ENCODE measurements at regions not wholly inside any gene's neighbourhood (a gene's known extent, or its start where the extent isn't known, plus 50 kb on each side); places are given as distances from the start of the nearest gene placed in this dataset.

DNA sequence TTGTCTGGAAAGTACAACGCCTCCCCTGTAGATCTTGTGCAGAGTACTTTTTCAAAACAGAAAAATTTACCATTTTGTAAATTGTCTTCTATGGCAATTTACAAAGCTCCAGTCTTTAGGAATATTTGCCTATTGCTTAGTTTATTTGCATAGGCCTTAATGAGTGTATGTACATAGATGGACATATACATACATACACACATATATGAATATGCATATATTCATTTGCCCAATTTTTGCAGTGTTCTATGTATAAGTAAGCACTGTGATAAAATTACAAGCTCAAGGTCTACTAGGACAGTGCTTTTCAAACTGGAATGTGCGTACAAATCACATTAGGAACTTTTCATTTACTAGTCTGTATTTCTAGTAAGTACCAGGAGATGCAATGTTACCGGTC, 301.3 kb upstream of the SMARCA2 start:
- TF ChIP-seq, protein P1, sequence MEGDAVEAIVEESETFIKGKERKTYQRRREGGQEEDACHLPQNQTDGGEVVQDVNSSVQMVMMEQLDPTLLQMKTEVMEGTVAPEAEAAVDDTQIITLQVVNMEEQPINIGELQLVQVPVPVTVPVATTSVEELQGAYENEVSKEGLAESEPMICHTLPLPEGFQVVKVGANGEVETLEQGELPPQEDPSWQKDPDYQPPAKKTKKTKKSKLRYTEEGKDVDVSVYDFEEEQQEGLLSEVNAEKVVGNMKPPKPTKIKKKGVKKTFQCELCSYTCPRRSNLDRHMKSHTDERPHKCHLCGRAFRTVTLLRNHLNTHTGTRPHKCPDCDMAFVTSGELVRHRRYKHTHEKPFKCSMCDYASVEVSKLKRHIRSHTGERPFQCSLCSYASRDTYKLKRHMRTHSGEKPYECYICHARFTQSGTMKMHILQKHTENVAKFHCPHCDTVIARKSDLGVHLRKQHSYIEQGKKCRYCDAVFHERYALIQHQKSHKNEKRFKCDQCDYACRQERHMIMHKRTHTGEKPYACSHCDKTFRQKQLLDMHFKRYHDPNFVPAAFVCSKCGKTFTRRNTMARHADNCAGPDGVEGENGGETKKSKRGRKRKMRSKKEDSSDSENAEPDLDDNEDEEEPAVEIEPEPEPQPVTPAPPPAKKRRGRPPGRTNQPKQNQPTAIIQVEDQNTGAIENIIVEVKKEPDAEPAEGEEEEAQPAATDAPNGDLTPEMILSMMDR (optimal IDR thresholded peaks at IDR 0.05 in 1 of 3, IDR thresholded peaks at IDR 0.05 in 1 of 3, conservative IDR thresholded peaks at IDR 0.05 in 1 of 3; ENCODE audit: extremely low read depth in 1 of 3, insufficient read depth in 2 of 3, low read length in 3 of 3) = no peak
- TF ChIP-seq EZH2 (IDR thresholded peaks at IDR 0.05; ENCODE audit: low read length) = no peak
